ENCODE measurements at regions not wholly inside any gene's neighbourhood (a gene's known extent, or its start where the extent isn't known, plus 50 kb on each side); places are given as distances from the start of the nearest gene placed in this dataset.

DNA sequence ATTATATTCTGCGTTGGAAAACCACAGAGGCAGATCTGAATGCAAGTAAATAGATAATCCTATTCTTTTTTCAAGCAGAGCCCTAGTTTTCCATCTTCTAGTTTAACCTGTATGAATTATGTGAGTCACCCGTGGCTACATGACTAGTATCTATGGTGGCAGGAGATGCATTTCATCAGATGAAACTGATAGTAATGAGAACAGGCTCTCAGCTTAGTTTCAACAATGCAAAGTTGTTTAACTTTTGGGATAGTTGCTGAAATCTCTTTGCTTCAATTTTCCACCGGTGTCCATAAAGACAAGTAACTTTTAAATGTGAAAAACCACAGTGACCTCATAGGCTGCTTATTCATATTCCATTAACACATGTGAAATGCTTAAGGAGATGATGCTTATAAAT, 1317.4 kb upstream of the TENM3 start:
- DNase-seq (ENCODE audit: low read depth): no peak

- DNase-seq (ENCODE audit: low read depth): no peak
Measured at GRCh38 chr4:180926277-180926676, 1316.9 kb upstream of the TENM3 start.

GRCh38 chr4:180932370-180933001, 1310.7 kb upstream of the TENM3 start:
- DNase-seq (ENCODE audit: low read depth): no peak

GRCh38 chr4:180937083-180937482, 1306.1 kb upstream of the TENM3 start:
- DNase-seq (ENCODE audit: low read depth): no peak

DNA sequence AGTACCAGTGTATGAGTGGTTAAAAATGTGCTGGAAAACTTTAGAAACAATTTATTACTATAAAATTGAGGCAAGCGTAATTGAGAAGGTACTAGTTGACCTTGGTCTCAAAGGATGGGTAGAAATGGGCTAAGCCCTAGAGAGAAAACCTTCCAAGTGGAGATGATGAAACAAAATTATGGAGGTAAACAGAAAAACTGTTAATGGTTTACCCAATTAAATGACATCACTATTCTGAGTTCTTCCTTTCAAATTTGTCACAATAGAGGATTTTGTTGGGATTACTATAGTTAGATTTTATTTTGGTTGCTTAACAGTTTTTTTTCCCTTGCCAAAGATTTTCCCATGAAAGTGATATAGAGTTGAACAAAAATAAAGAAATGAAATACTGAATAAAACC, 1302.5 kb upstream of the TENM3 start:
- no peak for DNase-seq (ENCODE audit: low read depth)

DNA sequence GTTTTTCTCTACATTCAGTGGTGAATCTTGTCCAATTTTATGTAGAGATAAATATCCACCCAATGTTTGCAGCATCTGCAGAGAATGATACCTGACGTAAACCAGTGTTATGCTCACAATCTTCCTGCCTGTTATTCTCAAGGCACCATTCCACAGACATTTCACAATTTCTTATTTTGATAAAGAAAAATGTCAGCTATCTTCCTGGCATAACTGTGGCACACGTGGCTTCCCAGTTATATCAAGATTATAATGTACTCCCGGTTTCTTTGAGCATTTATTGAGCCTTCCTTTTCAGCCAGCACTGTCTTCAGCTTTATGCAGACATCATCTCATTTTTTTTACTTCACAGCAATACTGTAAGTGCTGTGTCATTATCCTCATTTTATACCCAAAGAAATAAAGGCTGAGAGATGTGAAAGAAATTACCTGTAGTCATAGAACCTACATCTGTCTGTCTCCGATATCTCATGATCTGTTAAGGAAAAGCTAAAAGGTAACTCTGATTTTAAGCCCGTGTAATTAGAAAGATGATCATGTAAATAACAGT, 1300.8 kb upstream of the TENM3 start:
- DNase-seq (ENCODE audit: low read depth): no peak

- DNase-seq (ENCODE audit: low read depth): no peak
Measured at GRCh38 chr4:180946188-180946587, 1297.0 kb upstream of the TENM3 start.

- no peak for DNase-seq (ENCODE audit: low read depth)
Measured at GRCh38 chr4:180947425-180947824, 1295.8 kb upstream of the TENM3 start.

GRCh38 chr4:180949424-180950213, 1293.6 kb upstream of the TENM3 start:
- no peak for DNase-seq (ENCODE audit: low read depth)

GRCh38 chr4:180950377-180950776, 1292.8 kb upstream of the TENM3 start:
- DNase-seq (ENCODE audit: low read depth): no peak

- no peak for DNase-seq (ENCODE audit: low read depth)
Measured at GRCh38 chr4:180951312-180951711, 1291.9 kb upstream of the TENM3 start.

DNA sequence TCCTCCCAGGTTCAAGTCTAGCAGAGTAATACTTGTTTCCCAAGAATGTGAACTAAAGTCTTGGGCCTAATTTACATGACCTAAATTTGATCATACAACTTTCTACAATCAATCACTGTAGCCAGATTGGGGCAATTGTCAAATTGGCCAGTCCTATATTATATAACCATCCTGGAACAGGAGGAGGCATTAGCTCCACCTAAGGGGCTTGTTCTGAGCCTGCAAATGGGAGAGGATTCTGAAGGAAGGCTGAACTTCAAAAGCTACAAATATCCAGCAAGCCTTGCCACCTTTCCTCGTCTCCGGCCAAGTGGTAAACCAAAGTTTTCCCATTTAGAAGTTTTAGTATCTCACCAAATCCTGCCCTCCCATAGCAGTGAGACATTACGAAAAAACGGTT, 1289.6 kb upstream of the TENM3 start:
- DNase-seq (ENCODE audit: low read depth): no peak

- no peak for DNase-seq (ENCODE audit: low read depth)
Measured at GRCh38 chr4:180960743-180961401, 1282.3 kb upstream of the TENM3 start.

GRCh38 chr4:180962268-180962667, 1280.9 kb upstream of the TENM3 start:
- DNase-seq (ENCODE audit: low read depth): no peak

DNA sequence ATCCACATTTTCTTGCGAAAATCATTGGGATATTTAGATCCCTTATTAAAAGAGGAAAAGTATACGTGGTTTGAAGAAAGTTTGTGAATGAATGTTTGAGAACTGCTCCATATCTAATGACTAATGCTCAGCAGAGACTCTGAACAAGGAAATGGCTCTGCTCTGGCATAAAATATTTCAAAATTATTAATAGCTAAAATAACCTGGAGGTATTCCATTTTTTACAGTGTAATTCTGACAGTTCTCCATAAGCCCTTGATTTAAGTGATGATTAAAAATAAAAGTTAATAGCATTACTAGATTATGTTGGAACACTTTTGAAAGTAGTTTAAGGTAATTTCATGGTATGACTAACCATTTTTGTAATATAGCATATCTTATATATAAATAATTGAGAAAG, 1276.9 kb upstream of the TENM3 start:
- no peak for DNase-seq (ENCODE audit: low read depth)

DNA sequence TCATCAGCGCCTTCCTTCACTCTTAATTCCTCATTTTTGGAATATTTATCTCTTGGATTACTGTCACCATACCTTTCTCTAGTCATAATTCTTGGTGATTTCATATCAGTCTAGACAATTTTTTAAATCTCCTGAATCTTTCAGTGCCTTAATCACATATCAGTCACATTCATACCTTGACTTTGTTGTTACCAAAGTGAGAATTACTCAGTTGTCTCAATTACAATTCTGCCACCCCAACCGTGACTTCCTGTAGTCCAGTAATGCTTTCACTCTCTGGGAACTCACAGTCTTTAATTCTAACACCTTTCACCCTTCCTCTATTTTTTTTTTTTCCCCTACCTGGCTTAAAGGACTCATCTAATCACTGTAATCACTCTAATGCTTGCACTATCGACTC, 1275.3 kb upstream of the TENM3 start:
- no peak for DNase-seq (ENCODE audit: low read depth)

DNA sequence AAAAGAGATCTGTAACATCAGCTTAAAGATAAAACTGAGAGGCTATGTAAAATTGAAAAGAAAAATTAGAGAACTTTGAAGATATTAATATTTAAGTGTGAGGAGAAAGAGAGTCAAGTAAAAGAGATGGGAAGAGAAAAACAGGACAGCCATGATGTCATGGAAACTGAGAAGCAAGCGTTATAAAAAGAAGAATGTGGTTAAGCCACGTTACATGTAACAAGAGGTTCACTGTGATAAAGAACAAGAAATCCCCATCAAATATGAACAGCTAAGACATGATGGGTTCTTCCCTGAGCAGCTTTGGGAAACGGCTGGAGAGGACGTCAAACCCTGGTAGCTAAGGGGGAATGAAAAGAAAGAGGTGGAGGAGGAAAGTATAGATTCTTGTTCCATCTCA, 1269.3 kb upstream of the TENM3 start:
- no peak for DNase-seq (ENCODE audit: low read depth)

GRCh38 chr4:180990931-180991330, 1252.3 kb upstream of the TENM3 start:
- no peak for DNase-seq (ENCODE audit: low read depth)

- no peak for DNase-seq (ENCODE audit: low read depth)
Measured at GRCh38 chr4:180993244-180993836, 1249.9 kb upstream of the TENM3 start.

GRCh38 chr4:180994722-180995121, 1248.5 kb upstream of the TENM3 start:
- DNase-seq (ENCODE audit: low read depth): no peak

DNA sequence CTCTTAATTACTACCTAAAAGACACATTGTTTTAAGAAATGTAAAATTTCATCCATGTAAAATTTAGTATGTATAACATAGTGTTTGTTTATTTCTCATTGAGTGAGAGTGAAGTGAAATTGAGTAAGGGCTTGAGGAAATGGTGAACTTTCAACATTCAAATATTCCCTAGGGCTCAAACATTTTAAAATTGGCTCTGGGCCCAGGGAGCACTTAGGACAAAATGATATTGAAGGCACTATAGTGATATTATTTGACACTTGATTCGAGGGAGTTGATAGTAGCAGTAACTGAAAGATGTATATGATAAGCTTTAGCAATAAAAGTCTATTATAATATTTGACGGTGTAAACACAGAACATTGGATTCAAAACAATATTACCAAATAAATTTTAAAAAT, 1244.0 kb upstream of the TENM3 start:
- DNase-seq (ENCODE audit: low read depth): no peak

DNA sequence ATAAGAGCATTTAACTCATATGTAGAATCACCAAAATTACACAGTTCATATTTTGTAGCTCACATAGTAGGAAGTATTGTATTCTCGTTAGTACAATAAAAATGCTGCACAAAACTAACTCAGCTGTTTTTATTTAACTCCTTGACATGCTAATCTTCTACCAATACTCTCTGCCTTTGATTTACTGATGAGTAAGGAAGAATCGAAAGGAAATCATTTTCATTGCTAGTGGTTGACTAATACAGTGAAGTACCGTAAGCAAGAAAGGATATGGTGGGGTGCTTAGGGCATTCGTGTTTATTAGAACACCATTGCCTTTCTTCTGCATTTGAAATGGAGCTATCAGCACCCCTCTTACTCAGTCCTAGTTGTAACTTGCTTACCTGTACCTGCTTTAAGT, 1239.1 kb upstream of the TENM3 start:
- no peak for DNase-seq (ENCODE audit: low read depth)
